K562 (cell line): ENCODE measurements at regions not wholly inside any gene's neighbourhood (a gene's known extent, or its start where the extent isn't known, plus 50 kb on each side); places are given as distances from the start of the nearest gene placed in this dataset.

Experiments used
- ATAC-seq: fragments of 200-7000 bp; cut with Tn5 transposase; 3 replicates; pipeline ENCODE4 v1.9.1; 2020; ENCODE audit warnings: moderate library complexity
- BruUV-seq: library from RNA; stranded (reverse); fragments of 400-500 nt; replicated peaks from 2 replicates; lab custom pipeline; 2021; lab: Mats Ljungman, UMichigan
- CTCF ChIA-PET: fragments of 300-600 bp; formaldehyde crosslinking; extraction: SDS; loops from one replicate; lab custom pipeline; 2021; ENCODE audit warnings: low intra/inter-chr PET ratio; lab: Yijun Ruan, JAX
- POLR2A ChIA-PET: fragments of 300-600, 350-650 bp; sonication (Branson Sonifier 250); formaldehyde crosslinking; extraction: SDS; loops from one replicate; lab custom pipeline; 2021; ENCODE audit warnings: antibody characterized with exemption, inconsistent platforms; lab: Yijun Ruan, JAX
- DNase-seq, 4 experiments: peaks; one replicate each; pipeline versions ENCODE4 v3.0.0 to v3.0.0-alpha.2; 2011 to 2018; ENCODE audit warnings: low spot score in 3 of 4, mixed read lengths in 3 of 4; ENCODE audit errors: extremely low read depth in 1 of 4
- FAIRE-seq: peaks from 2 replicates; lab custom pipeline; 2011; peaks lifted over from hg19 to GRCh38; lab: Jason Lieb, UNC
- H2AFZ ChIP-seq: 2 replicates; pipeline ENCODE4 v1.6.0; 2011; ENCODE audit warnings: low read depth, low read length, control low read depth, inconsistent platforms
- H3K27ac ChIP-seq: fragments of 200-600 bp; 3 replicates; pipeline ENCODE4 v1.8.0; 2011; ENCODE audit warnings: low read depth, mild to moderate bottlenecking, control low read depth, inconsistent platforms, low read length, moderate library complexity, mixed read lengths; ENCODE audit errors: extremely low read depth
- H3K27me3 ChIP-seq, 2 experiments: fragments of 300-600 bp in 1 of 2; 2 replicates in 1 of 2; 3 replicates in 1 of 2; pipeline versions ENCODE4 v1.6.0 to v1.8.0; 2011; ENCODE audit warnings: inconsistent platforms in 2 of 2, low read length in 2 of 2, mild to moderate bottlenecking in 1 of 2, mixed read lengths in 1 of 2, moderate library complexity in 1 of 2; ENCODE audit not compliant: control insufficient read depth in 2 of 2, insufficient read depth in 2 of 2
- H3K36me3 ChIP-seq: fragments of 300-600 bp; 3 replicates; pipeline ENCODE4 v1.8.0; 2011; ENCODE audit warnings: mild to moderate bottlenecking, low read length, inconsistent platforms; ENCODE audit not compliant: control insufficient read depth, insufficient read depth
- H3K4me1 ChIP-seq, 2 experiments: fragments of 200-600 bp in 1 of 2; replicated peaks in 1 of 2; 2 replicates in 1 of 2; 3 replicates in 1 of 2; pipeline versions ENCODE4 v1.5.1 to v1.8.0; 2011; ENCODE audit warnings: inconsistent platforms in 2 of 2, low read length in 2 of 2, mild to moderate bottlenecking in 1 of 2, mixed read lengths in 1 of 2, moderate library complexity in 1 of 2; ENCODE audit not compliant: control insufficient read depth in 2 of 2, insufficient read depth in 2 of 2
- H3K4me2 ChIP-seq: 2 replicates; pipeline ENCODE4 v1.6.1; 2011; ENCODE audit warnings: low read length, control low read depth, inconsistent platforms, mixed read lengths; ENCODE audit not compliant: insufficient read depth
- H3K4me3 ChIP-seq: fragments of 200-600 bp; sonication (generic), shearing (Covaris generic); 2 replicates; pipeline ENCODE4 v1.5.1; 2016; ENCODE audit warnings: control low read depth, inconsistent platforms
- H3K79me2 ChIP-seq: fragments of 200-600 bp; 3 replicates; pipeline ENCODE4 v1.8.0; 2011; ENCODE audit warnings: low read length, inconsistent platforms; ENCODE audit not compliant: control insufficient read depth, insufficient read depth
- H3K9ac ChIP-seq, 2 experiments: 2 replicates each; pipeline versions ENCODE4 v1.6.0 to v1.6.1; 2011; ENCODE audit warnings: low read depth in 2 of 2, low read length in 2 of 2, control low read depth in 1 of 2, inconsistent platforms in 1 of 2, mild to moderate bottlenecking in 1 of 2, mixed read lengths in 1 of 2; ENCODE audit not compliant: insufficient read depth in 1 of 2
- H3K9me1 ChIP-seq: one replicate; pipeline ENCODE4 v1.6.0; 2011; ENCODE audit warnings: inconsistent platforms, mild to moderate bottlenecking, low read length, moderate library complexity; ENCODE audit not compliant: control insufficient read depth, insufficient read depth
- H3K9me3 ChIP-seq: replicated peaks from 2 replicates; pipeline ENCODE4 v1.5.1; 2011; ENCODE audit warnings: low read depth, low read length, inconsistent platforms; ENCODE audit not compliant: control insufficient read depth, insufficient read depth
- H4K20me1 ChIP-seq: replicated peaks from 2 replicates; pipeline ENCODE4 v1.6.1; 2011; ENCODE audit warnings: low read length, inconsistent platforms, mixed read lengths; ENCODE audit not compliant: control insufficient read depth, insufficient read depth
- ADNP ChIP-seq: fragments of 200-800 bp; sonication (Bioruptor generic); IDR thresholded peaks from 2 replicates; pipeline ENCODE4 v1.6.1; 2016; ENCODE audit warnings: missing genetic modification characterization, missing compliant biosample characterization
- BCOR ChIP-seq: fragments of 450-650 bp; IDR thresholded peaks from 2 replicates; pipeline ENCODE4 v1.6.1; 2016
- BMI1 ChIP-seq: fragments of 150-350 bp; IDR thresholded peaks from 2 replicates; pipeline ENCODE4 v1.6.1; 2014; ENCODE audit warnings: low read length
- BRF2 ChIP-seq: IDR thresholded peaks from 3 replicates; pipeline ENCODE4 v1.6.1; 2011; ENCODE audit warnings: borderline replicate concordance, mild to moderate bottlenecking; ENCODE audit not compliant: insufficient read length, insufficient read depth
- FOXK1 ChIP-seq: sonication (generic); formaldehyde crosslinking; IDR thresholded peaks from 2 replicates; pipeline ENCODE4 v1.8.0; 2022; ENCODE audit warnings: missing genetic modification reagents, mild to moderate bottlenecking, borderline replicate concordance
- GTF2A2 ChIP-seq: IDR thresholded peaks from 2 replicates; pipeline ENCODE4 v1.6.1; 2016; ENCODE audit warnings: mild to moderate bottlenecking, missing genetic modification characterization, missing compliant biosample characterization
- GTF2E2 ChIP-seq: fragments of 200-800 bp; sonication (Bioruptor generic); IDR thresholded peaks from 2 replicates; pipeline ENCODE4 v1.6.1; 2016; ENCODE audit warnings: missing genetic modification characterization, missing compliant biosample characterization
- IRF1 ChIP-seq: sonication (generic); formaldehyde crosslinking; IDR thresholded peaks from 2 replicates; pipeline ENCODE4 v1.8.0; 2022; ENCODE audit warnings: missing genetic modification reagents, mild to moderate bottlenecking, borderline replicate concordance
- MEF2D ChIP-seq: conservative IDR thresholded peaks from 2 replicates; pipeline ENCODE4 v1.6.1; 2016; ENCODE audit warnings: low read depth, missing genetic modification characterization, missing compliant biosample characterization
- NCOA2 ChIP-seq, 2 experiments: fragments of 450-650 bp; IDR thresholded peaks; 2 replicates each; pipeline ENCODE4 v1.6.1; 2018; ENCODE audit warnings: mild to moderate bottlenecking in 2 of 2, moderate library complexity in 1 of 2; ENCODE audit not compliant: partially characterized antibody in 2 of 2
- POLR2AphosphoS5 ChIP-seq: IDR thresholded peaks from 2 replicates; pipeline ENCODE4 v1.6.1; 2011; ENCODE audit warnings: mild to moderate bottlenecking, low read depth, low read length, moderate library complexity; ENCODE audit not compliant: control insufficient read depth, insufficient read depth
- PPARD ChIP-seq: fragments of 250-450 bp; sonication (Bioruptor Pico); IDR thresholded peaks from 2 replicates; pipeline ENCODE4 v1.8.0; 2022; ENCODE audit warnings: inconsistent platforms, mild to moderate bottlenecking, moderate library complexity
- PRPF4 ChIP-seq: fragments of 200-400 bp; formaldehyde crosslinking; IDR thresholded peaks from one replicate; pipeline ENCODE4 v1.6.1; 2017; ENCODE audit warnings: low read length, low read depth, mild to moderate bottlenecking; ENCODE audit not compliant: insufficient read depth, poor library complexity, severe bottlenecking
- PTBP1 ChIP-seq: fragments of 200-400 bp; formaldehyde crosslinking; IDR thresholded peaks from 2 replicates; pipeline ENCODE4 v1.6.1; 2017; ENCODE audit warnings: low read depth, low read length
- SETDB1 ChIP-seq: IDR thresholded peaks from one replicate; pipeline ENCODE4 v1.6.1; 2012; ENCODE audit warnings: low read length, control low read depth, inconsistent platforms
- SIRT6 ChIP-seq: IDR thresholded peaks from one replicate; pipeline ENCODE4 v1.6.1; 2012; ENCODE audit warnings: low read depth, mild to moderate bottlenecking, control low read depth, inconsistent platforms, low read length, moderate library complexity
- TEAD4 ChIP-seq, 2 experiments: sonication (generic) in 1 of 2; formaldehyde crosslinking in 1 of 2; IDR thresholded peaks; 2 replicates each; pipeline versions ENCODE4 v1.6.1 to v1.8.0; 2012 to 2022; ENCODE audit warnings: borderline replicate concordance in 1 of 2, inconsistent platforms in 1 of 2, low read length in 1 of 2, mild to moderate bottlenecking in 1 of 2, missing genetic modification reagents in 1 of 2
- ZNF217 ChIP-seq: sonication (generic); formaldehyde crosslinking; IDR thresholded peaks from 2 replicates; pipeline ENCODE4 v1.8.0; 2022; ENCODE audit warnings: mild to moderate bottlenecking, missing genetic modification reagents
- ZNF311 ChIP-seq: fragments of 250-450 bp; sonication (Bioruptor Pico); IDR thresholded peaks from 2 replicates; pipeline ENCODE4 v1.4.0; 2020; ENCODE audit warnings: mild to moderate bottlenecking, moderate library complexity
- ZNF324 ChIP-seq: fragments of 250-450 bp; sonication (Bioruptor Pico); IDR thresholded peaks from 2 replicates; pipeline ENCODE4 v1.4.0; 2020; ENCODE audit warnings: mild to moderate bottlenecking
- WGBS: fragments of 100-300 bp; shearing (Covaris generic); methylation state at CpG from one replicate; pipeline ENCODE4 v1.1.6; 2016; ENCODE audit warnings: low coverage, mixed read lengths; ENCODE audit not compliant: insufficient coverage; ENCODE audit errors: missing lambda C conversion rate; 5-methylcytosine and 5-hydroxymethylcytosine counted together
- in situ Hi-C: fragments of 300-500 bp; cut with MboI; formaldehyde crosslinking; loops from 4 replicates; pipeline ENCODE4 v1.15.0; 2018; ENCODE audit warnings: inconsistent platforms, mixed read lengths
- intact Hi-C: fragments of 100-400 bp; cut with micrococcal nuclease; formaldehyde crosslinking; loops from 2 replicates; pipeline ENCODE4 v1.14.2; 2022

- CTCF ChIA-PET, result no interaction called here
Observed at GRCh38 chr4:19167311-19167710, 1084.4 kb upstream of the SLIT2 start.

GRCh38 chr4:19164334-19164733, 1087.4 kb upstream of the SLIT2 start:
- Histone ChIP-seq H3K4me2 (no peak overlapping the region), H3K36me3 (no peaks in the 10 kb centered on the region), H3K9me3 (no peaks in the 10 kb centered on the region), H3K27ac (no peak overlapping the region), H3K79me2 (no peaks in the 10 kb centered on the region), H4K20me1 (no peaks in the 10 kb centered on the region), H3K9ac (no peak overlapping the region), H2AFZ (no peak overlapping the region), H3K27me3 (no peaks in the 10 kb centered on the region), H3K4me3 (no peak overlapping the region), H3K9me1 (no peaks in the 10 kb centered on the region), H3K4me1 (no peaks in the 10 kb centered on the region)
- intact Hi-C loops (no loop called here), in situ Hi-C loops (no loop called here)
- 0% methylated on average over 2 of the region's 2 CpGs for WGBS
- DNase-seq (no peak), FAIRE-seq (no peak), ATAC-seq (no peak)
- POLR2A ChIA-PET, result no interaction called here
- CTCF ChIA-PET, result no interaction called here
- no TSS peak for BruUV-seq
- TF ChIP-seq POLR2AphosphoS5, result no peak
- no peak for TF ChIP-seq TEAD4 (IDR thresholded peaks at IDR 0.05; ENCODE audit: low read length)
- TF ChIP-seq TEAD4 (CRISPR knock-in tag; IDR thresholded peaks at IDR 0.05; ENCODE audit: borderline replicate concordance), result no peak
- TF ChIP-seq IRF1 (CRISPR knock-in tag), result no peak
- TF ChIP-seq FOXK1, result no peak
- TF ChIP-seq SETDB1, result no peak
- TF ChIP-seq BMI1, result no peak
- TF ChIP-seq BCOR, result no peak
- no peak for TF ChIP-seq ZNF311
- no peak for TF ChIP-seq SIRT6
- no peak for TF ChIP-seq BRF2
- TF ChIP-seq PTBP1, result no peak
- no peak for TF ChIP-seq ADNP (tag)
- no peak for TF ChIP-seq NCOA2 (IDR thresholded peaks at IDR 0.05; ENCODE audit: partially characterized antibody in 2 of 2)
- no peak for TF ChIP-seq ZNF324 (CRISPR knock-in tag)
- no peak for TF ChIP-seq ZNF217 (CRISPR knock-in tag)
- TF ChIP-seq GTF2A2 (tag), result no peak

More at GRCh38 chr4:19167311-19167710, 1084.4 kb upstream of the SLIT2 start:
- H3K36me3 ChIP-seq, result no peaks in the 10 kb centered on the region
- no peak overlapping the region for H3K4me3 ChIP-seq
- POLR2A ChIA-PET, result no interaction called here
- no peaks in the 10 kb centered on the region for H3K9me3 ChIP-seq
- BruUV-seq, result no TSS peak
- DNase-seq (no peak), FAIRE-seq (no peak), ATAC-seq (no peak)
- H3K27ac ChIP-seq, result no peak overlapping the region
- H4K20me1 ChIP-seq, result no peaks in the 10 kb centered on the region
- H3K9me1 ChIP-seq, result no peaks in the 10 kb centered on the region
- TF ChIP-seq PPARD (CRISPR knock-in tag), result no peak
- no peak for TF ChIP-seq PRPF4
- TF ChIP-seq GTF2E2, result no peak
- TF ChIP-seq MEF2D (tag), result no peak
- TF ChIP-seq, all 486 proteins: peak for 0
- Histone ChIP-seq H3K4me1 (no peaks in the 10 kb centered on the region), H3K9ac (no peak overlapping the region), H3K27me3 (no peaks in the 10 kb centered on the region), H3K4me2 (no peak overlapping the region), H3K79me2 (no peaks in the 10 kb centered on the region), H2AFZ (no peak overlapping the region)
- in situ Hi-C loops (no loop called here), intact Hi-C loops (no loop called here)
